ENCODE measurements at regions not wholly inside any gene's neighbourhood (a gene's known extent, or its start where the extent isn't known, plus 50 kb on each side); places are given as distances from the start of the nearest gene placed in this dataset.

DNA sequence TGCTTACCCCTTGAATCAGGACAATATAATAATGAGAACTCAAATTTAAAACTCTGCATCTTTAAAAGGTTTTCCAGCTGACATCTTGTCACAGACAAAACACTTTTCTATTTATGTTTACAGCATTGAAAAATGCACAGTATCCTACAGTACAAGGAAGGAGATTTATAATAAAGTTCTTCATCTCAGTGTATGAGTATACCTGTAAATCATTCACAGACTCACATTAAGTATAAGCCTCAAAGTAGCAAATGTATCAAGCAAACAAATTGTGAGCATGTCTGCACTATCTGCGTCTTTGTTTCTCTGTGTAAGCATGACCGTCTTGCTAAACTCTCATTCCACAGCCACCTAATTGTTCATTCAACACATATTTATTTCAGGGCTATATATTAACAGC lies 52.8 kb downstream of the PPP1R2C start:
- no peak for DNase-seq

GRCh38 chrX:42720209-42720608 lies 57.8 kb downstream of the PPP1R2C start:
- no peak for DNase-seq

DNA sequence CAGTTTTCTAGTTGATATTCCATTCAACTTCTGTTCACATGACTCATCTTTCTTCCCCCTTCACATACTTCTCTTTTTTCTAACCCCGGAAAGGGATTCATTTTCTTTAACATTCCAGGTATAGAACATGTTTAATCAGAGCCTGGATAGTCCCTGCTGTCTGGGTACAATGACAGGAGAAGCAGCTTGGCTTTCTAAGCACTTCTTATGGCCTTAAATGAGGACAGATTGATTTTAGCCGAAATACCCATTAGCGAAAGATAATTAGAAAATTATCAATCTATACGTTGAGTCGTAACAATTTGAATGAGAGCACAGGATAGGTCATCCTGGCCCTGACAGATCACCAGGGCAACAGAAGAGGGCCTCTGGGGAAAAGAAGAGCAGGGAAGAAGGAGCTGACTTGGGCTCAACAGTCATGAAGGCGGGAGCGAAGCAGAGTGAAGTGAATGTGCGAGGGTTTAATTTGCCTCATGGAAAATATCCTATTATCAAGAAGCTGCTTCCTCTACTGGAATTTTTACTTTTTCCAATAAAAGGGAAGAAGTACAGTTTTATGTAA lies 62.2 kb downstream of the PPP1R2C start:
- DNase-seq, result no peak

GRCh38 chrX:42714981-42715700 lies 62.8 kb downstream of the PPP1R2C start:
- peak; percentile 85 for DNase-seq

GRCh38 chrX:42710452-42710851 lies 67.5 kb downstream of the PPP1R2C start:
- no peak for DNase-seq

- no peak for DNase-seq
These were observed 69.7 kb downstream of the PPP1R2C start for GRCh38 chrX:42708222-42708621.

DNA sequence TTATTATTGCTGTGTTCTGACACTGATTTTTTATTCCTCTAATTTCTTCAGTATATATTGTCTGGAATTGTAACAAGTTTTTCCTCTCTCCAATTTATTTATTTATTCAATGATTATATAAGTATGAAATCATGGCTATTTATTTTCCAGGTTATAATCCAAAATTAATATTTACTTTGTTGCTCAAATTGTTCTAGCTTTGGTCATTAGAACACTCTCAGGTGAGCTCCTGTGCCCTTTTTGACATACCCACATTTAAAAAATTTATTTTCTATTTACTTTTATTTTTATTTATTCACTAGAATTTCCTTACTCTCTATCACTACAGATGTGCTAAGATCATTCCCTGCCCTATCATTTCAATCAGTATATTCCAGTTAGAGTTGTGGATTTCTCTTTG lies 70.2 kb downstream of the PPP1R2C start:
- no peak for DNase-seq

GRCh38 chrX:42704454-42704853 lies 73.5 kb downstream of the PPP1R2C start:
- DNase-seq, result no peak

DNA sequence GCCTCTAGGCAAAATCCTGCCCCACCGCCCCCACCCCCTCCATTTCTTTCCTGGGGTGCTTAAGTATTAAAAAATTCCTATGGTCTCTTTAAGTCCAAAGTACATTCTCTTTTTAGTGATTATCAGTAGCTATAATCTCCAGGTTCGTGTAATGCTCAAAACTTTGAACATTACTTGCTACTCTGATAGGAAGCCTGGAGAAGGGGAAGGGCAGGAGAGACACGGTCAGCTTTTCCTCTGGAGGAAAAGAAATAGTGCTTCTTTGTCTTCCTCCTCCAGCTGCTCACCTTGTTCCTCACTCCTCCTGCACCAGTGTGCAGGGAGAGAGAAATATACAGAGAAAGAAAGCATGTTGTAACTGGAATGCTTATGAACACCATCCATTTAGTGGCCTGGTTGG lies 80.4 kb downstream of the PPP1R2C start:
- no peak for DNase-seq

DNA sequence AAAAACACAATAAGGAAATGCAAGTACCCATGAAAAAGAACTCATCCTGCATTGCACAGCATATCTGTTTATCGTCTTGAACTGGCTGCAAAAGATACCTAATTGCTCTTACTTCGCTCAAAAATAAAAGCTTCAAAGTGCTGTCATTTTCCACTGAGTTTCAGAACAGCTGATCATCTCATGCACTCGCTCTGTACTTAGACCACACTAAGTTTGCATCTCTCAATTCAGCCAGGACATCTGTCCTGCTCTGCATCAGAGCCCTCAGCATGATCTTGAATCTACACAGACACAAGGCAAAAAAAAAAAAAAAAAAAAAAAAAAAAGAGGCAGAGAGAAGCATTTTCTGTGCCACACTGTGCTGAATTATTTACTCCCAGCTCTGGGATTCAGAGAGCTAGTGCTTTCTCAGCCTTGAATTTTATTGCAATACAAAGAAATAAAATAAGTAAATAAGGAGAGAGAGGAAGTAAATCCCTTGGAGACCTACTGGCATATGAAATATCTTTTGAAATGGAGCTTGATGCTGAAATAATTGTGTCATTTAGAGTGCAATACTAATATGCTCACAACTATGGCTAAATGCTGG lies 81.3 kb downstream of the PPP1R2C start:
- no peak for DNase-seq

DNA sequence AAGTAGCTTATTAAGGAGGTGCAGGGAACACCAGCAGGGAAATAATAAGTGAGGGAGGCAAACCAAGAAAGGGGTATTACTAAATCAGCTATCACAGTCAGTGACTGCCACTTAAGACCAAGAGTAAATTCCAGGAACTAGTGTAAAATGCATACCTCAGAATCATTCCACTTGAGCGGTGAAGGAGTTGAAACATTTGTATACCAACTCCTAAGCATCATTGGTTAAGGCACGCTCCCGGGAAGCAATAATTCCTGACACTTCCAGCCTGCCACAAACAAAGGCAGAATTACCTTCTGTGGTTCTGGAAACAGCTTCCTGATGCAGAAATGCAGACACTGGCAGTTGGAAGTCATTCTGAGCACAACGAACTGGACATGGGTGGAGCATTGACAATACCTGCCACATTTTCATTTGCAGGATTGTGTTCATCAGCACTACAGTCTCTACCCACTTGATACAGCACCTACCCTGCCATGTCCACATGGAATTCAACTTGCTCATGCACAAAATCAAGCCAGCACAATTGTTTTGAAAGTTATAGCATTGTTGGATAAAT lies 82.1 kb downstream of the PPP1R2C start:
- DNase-seq, result no peak

DNA sequence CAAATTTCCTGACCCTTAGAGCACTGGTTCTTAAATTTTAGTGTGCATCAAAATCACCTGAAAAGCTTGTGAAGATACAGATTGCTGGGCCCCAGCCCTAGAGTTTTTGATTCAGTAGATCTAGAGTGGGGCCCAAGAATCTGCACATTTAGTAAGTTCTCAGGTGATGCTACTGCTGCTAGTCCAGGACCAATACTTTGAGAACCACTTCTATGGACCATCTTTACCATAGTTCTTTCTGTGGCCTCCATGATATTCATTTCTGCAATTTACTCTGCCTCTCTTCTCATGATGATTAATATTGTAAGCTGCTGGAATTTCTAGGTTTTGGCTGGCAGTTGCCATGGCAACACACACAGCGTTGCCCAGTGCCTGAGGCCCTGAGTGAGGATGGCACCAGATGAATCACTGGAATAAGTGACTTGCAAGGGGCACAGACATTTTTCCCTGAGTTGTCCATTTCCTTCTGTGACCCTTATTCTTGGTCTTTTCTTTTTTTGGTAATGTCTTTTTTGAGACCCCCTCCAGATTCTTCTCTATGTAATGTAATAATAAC lies 83.6 kb downstream of the PPP1R2C start:
- no peak for DNase-seq

- DNase-seq, result no peak
These were observed 86.8 kb downstream of the PPP1R2C start for GRCh38 chrX:42691196-42691595.

DNA sequence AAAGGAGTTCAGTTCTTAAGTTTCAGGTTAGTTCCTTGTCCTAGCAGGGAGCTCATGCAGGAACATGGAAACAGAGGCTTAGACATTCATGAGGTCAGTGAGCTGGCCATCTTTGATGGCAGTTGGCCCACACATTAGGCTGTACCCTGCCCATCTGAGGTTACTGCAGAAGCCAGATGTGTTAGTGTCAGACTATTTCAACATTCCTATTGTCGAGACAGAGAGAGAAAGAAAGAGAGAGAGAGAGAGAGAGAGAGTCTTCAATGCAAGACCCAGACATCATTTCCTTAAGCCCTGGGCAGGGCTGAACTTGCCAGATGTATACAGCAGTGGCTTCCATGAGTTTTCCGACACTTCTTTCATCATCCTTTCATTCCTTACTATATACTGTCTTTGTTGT lies 91.3 kb downstream of the PPP1R2C start:
- DNase-seq, result no peak

- DNase-seq, result no peak
These were observed 91.7 kb downstream of the PPP1R2C start for GRCh38 chrX:42686296-42686695.

- no peak for DNase-seq
These were observed 93.9 kb downstream of the PPP1R2C start for GRCh38 chrX:42684065-42684464.

- DNase-seq, result no peak
These were observed 97.3 kb downstream of the PPP1R2C start for GRCh38 chrX:42680666-42681065.

GRCh38 chrX:42678133-42678532 lies 99.8 kb downstream of the PPP1R2C start:
- DNase-seq, result no peak

GRCh38 chrX:42673301-42673810 lies 104.6 kb downstream of the PPP1R2C start:
- no peak for DNase-seq

- no peak for DNase-seq
These were observed 113.3 kb downstream of the PPP1R2C start for GRCh38 chrX:42664680-42665079.

DNA sequence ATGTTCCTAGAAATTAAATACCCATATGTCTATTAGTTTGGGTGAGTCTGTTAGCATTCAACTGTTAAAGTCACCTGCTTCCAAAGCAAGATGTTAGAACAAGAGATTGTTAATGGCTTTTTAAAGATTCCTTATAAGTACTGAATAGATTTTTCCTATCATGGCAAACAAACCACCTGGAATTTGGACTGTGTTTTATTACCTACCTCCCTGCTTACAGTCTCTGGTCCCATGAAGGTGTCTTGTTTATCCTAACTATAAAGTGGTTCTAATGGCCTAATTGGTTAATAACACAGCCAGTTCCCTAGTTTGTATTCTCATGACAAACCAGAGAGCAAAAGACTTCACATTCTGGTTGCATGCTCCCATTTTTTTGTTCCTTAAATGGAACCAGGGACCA lies 149.5 kb downstream of the PPP1R2C start:
- DNase-seq, result no peak

- no peak for DNase-seq
These were observed 150.1 kb downstream of the PPP1R2C start for GRCh38 chrX:42627891-42628290.

- no peak for DNase-seq
These were observed 153.4 kb downstream of the PPP1R2C start for GRCh38 chrX:42624524-42624923.

DNA sequence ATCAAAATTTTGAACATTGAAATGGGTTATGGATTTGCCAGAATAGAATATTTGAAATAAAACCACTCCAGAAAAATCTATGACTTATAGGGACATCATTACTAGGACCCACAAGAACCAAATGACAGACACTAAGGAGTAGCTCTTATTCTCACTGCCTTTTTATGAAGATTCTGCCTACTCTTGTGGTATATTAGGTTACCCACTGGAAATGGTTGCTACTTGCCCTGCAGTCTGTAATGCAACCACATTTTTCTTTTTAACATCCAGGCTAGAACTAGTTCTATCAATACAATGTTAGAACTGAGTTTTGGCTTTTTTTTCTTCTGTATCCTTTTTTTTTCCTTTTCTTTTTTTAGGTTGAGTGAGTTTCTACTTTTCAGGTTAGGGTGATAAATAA lies 158.9 kb downstream of the PPP1R2C start:
- DNase-seq, result no peak
